ENCODE measurements at regions not wholly inside any gene's neighbourhood (a gene's known extent, or its start where the extent isn't known, plus 50 kb on each side); places are given as distances from the start of the nearest gene placed in this dataset.
"Not testable (repeated sequence)": the region's sequence is repeated elsewhere in the genome, so short reads cannot be mapped to it uniquely, and the experiment has no call there.

GRCh38 chr17:52979921-52980320, 821.4 kb upstream of the CA10 start:
- no peaks in the 10 kb centered on the region for H3K79me2 ChIP-seq (ENCODE audit: control insufficient read depth, low read length)
- no peaks in the 10 kb centered on the region for H3K36me3 ChIP-seq (ENCODE audit: control insufficient read depth, low read length)
- H3K9me2 ChIP-seq (replicated peaks; ENCODE audit: control insufficient read depth, low read length), result no peaks in the 10 kb centered on the region
- H3K4me2 ChIP-seq (ENCODE audit: low read length), result no peak overlapping the region
- TF ChIP-seq CTCF (IDR thresholded peaks at IDR 0.05; ENCODE audit: low read depth, low read length, poor library complexity, severe bottlenecking), result no peak
- no peak for TF ChIP-seq EZH2phosphoT487 (IDR thresholded peaks at IDR 0.05; ENCODE audit: borderline replicate concordance, low read length)
- H4K20me1 ChIP-seq (ENCODE audit: control insufficient read depth, insufficient read depth, low read depth, low read length), result no peaks in the 10 kb centered on the region
- H3K27ac ChIP-seq (ENCODE audit: low read depth, low read length), result no peak overlapping the region
- no peaks in the 10 kb centered on the region for H3F3A ChIP-seq (ENCODE audit: control insufficient read depth, insufficient read depth)
- H3K27me3 ChIP-seq (ENCODE audit: control insufficient read depth, low read length), result no peaks in the 10 kb centered on the region
- no peaks in the 10 kb centered on the region for H3K4me1 ChIP-seq (ENCODE audit: control insufficient read depth, low read length)
- no peak overlapping the region for H3K4me3 ChIP-seq (ENCODE audit: low read length)
- H3K9me3 ChIP-seq (ENCODE audit: control insufficient read depth, insufficient read depth, low read length), result no peaks in the 10 kb centered on the region

- TF ChIP-seq CTCF (IDR thresholded peaks at IDR 0.05; ENCODE audit: low read depth, low read length, poor library complexity, severe bottlenecking) (no peak), EZH2phosphoT487 (IDR thresholded peaks at IDR 0.05; ENCODE audit: borderline replicate concordance, low read length) (no peak)
- H4K20me1 ChIP-seq (ENCODE audit: control insufficient read depth, insufficient read depth, low read depth, low read length), result no peaks in the 10 kb centered on the region
- no peaks in the 10 kb centered on the region for H3K79me2 ChIP-seq (ENCODE audit: control insufficient read depth, low read length)
- H3K9me2 ChIP-seq (replicated peaks; ENCODE audit: control insufficient read depth, low read length), result no peaks in the 10 kb centered on the region
- H3K4me2 ChIP-seq (ENCODE audit: low read length), result no peak overlapping the region
- no peaks in the 10 kb centered on the region for H3K36me3 ChIP-seq (ENCODE audit: control insufficient read depth, low read length)
- H3K9me3 ChIP-seq (ENCODE audit: control insufficient read depth, insufficient read depth, low read length), result no peaks in the 10 kb centered on the region
- no peak overlapping the region for H3K4me3 ChIP-seq (ENCODE audit: low read length)
- no peaks in the 10 kb centered on the region for H3K4me1 ChIP-seq (ENCODE audit: control insufficient read depth, low read length)
- no peak overlapping the region for H3K27ac ChIP-seq (ENCODE audit: low read depth, low read length)
- H3F3A ChIP-seq (ENCODE audit: control insufficient read depth, insufficient read depth), result no peaks in the 10 kb centered on the region
- H3K27me3 ChIP-seq (ENCODE audit: control insufficient read depth, low read length), result no peaks in the 10 kb centered on the region
Observed at GRCh38 chr17:52965856-52966255, 807.3 kb upstream of the CA10 start.

- H4K20me1 ChIP-seq (ENCODE audit: control insufficient read depth, insufficient read depth, low read depth, low read length); H3K9me3 ChIP-seq (ENCODE audit: control insufficient read depth, insufficient read depth, low read length); H3K4me1 ChIP-seq (ENCODE audit: control insufficient read depth, low read length); H3K4me3 ChIP-seq (ENCODE audit: low read length); H3K9me2 ChIP-seq (replicated peaks; ENCODE audit: control insufficient read depth, low read length); H3K79me2 ChIP-seq (ENCODE audit: control insufficient read depth, low read length); H3K4me2 ChIP-seq (ENCODE audit: low read length); H3K27me3 ChIP-seq (ENCODE audit: control insufficient read depth, low read length); H3K27ac ChIP-seq (ENCODE audit: low read depth, low read length); H3K36me3 ChIP-seq (ENCODE audit: control insufficient read depth, low read length); H3F3A ChIP-seq (ENCODE audit: control insufficient read depth, insufficient read depth): not testable (repeated sequence)
Observed at GRCh38 chr17:52961751-52962150, 803.2 kb upstream of the CA10 start.

- H3K4me2 ChIP-seq (ENCODE audit: low read length), result no peak overlapping the region
- no peaks in the 10 kb centered on the region for H3K36me3 ChIP-seq (ENCODE audit: control insufficient read depth, low read length)
- H3K79me2 ChIP-seq (ENCODE audit: control insufficient read depth, low read length), result no peaks in the 10 kb centered on the region
- no peak overlapping the region for H3K27ac ChIP-seq (ENCODE audit: low read depth, low read length)
- no peaks in the 10 kb centered on the region for H3K27me3 ChIP-seq (ENCODE audit: control insufficient read depth, low read length)
- H4K20me1 ChIP-seq (ENCODE audit: control insufficient read depth, insufficient read depth, low read depth, low read length), result no peaks in the 10 kb centered on the region
- H3K4me1 ChIP-seq (ENCODE audit: control insufficient read depth, low read length), result no peaks in the 10 kb centered on the region
- H3F3A ChIP-seq (ENCODE audit: control insufficient read depth, insufficient read depth), result no peaks in the 10 kb centered on the region
- H3K9me2 ChIP-seq (replicated peaks; ENCODE audit: control insufficient read depth, low read length), result no peaks in the 10 kb centered on the region
- no peak overlapping the region for H3K4me3 ChIP-seq (ENCODE audit: low read length)
- no peaks in the 10 kb centered on the region for H3K9me3 ChIP-seq (ENCODE audit: control insufficient read depth, insufficient read depth, low read length)
- TF ChIP-seq CTCF (IDR thresholded peaks at IDR 0.05; ENCODE audit: low read depth, low read length, poor library complexity, severe bottlenecking) (no peak), EZH2phosphoT487 (IDR thresholded peaks at IDR 0.05; ENCODE audit: borderline replicate concordance, low read length) (no peak)
Observed at GRCh38 chr17:52957411-52957810, 798.9 kb upstream of the CA10 start.
